MCF 10A (cell line): ENCODE measurements at regions not wholly inside any gene's neighbourhood (a gene's known extent, or its start where the extent isn't known, plus 50 kb on each side); places are given as distances from the start of the nearest gene placed in this dataset.

Experiments used
- BruUV-seq: library from RNA; stranded (reverse); fragments of 400-500 nt; replicated peaks from 2 replicates; lab custom pipeline; 2021; lab: Mats Ljungman, UMichigan
- CTCF ChIA-PET: fragments of 300-600 bp; sonication (Branson Sonifier 250); formaldehyde crosslinking; extraction: SDS; loops from one replicate; lab custom pipeline; 2021; ENCODE audit warnings: antibody characterized with exemption, inconsistent platforms; lab: Yijun Ruan, JAX
- POLR2A ChIA-PET: fragments of 300-600, 350-650 bp; sonication (Branson Sonifier 250); formaldehyde crosslinking; extraction: SDS; loops from one replicate; lab custom pipeline; 2020; ENCODE audit warnings: antibody characterized with exemption, inconsistent platforms; lab: Yijun Ruan, JAX
- DNase-seq: peaks from one replicate; pipeline ENCODE4 v3.0.0-alpha.2; 2018; ENCODE audit not compliant: unreplicated experiment
- H3K27ac Mint-ChIP-seq: one replicate; pipeline ENCODE4 v1.8.0; 2022; ENCODE audit warnings: mild to moderate bottlenecking, low read depth, mixed read lengths; ENCODE audit not compliant: unreplicated experiment
- H3K27me3 Mint-ChIP-seq: one replicate; pipeline ENCODE4 v1.8.0; 2022; ENCODE audit warnings: mixed read lengths; ENCODE audit not compliant: insufficient read depth, unreplicated experiment
- H3K36me3 Mint-ChIP-seq: one replicate; pipeline ENCODE4 v1.8.0; 2022; ENCODE audit warnings: mild to moderate bottlenecking, moderate library complexity, mixed read lengths; ENCODE audit not compliant: insufficient read depth, unreplicated experiment
- H3K4me1 Mint-ChIP-seq: one replicate; pipeline ENCODE4 v1.8.0; 2022; ENCODE audit warnings: mixed read lengths; ENCODE audit not compliant: insufficient read depth, unreplicated experiment
- H3K4me3 Mint-ChIP-seq: one replicate; pipeline ENCODE4 v1.8.0; 2022; ENCODE audit warnings: mild to moderate bottlenecking, moderate library complexity, mixed read lengths; ENCODE audit not compliant: unreplicated experiment
- H3K9me3 Mint-ChIP-seq: one replicate; pipeline ENCODE4 v1.8.0; 2022; ENCODE audit warnings: mixed read lengths; ENCODE audit not compliant: unreplicated experiment
- CTCF ChIP-seq: fragments of 200-600 bp; IDR thresholded peaks from one replicate; pipeline ENCODE4 v1.8.0; 2022; ENCODE audit warnings: antibody characterized with exemption, mild to moderate bottlenecking; ENCODE audit not compliant: unreplicated experiment
- intact Hi-C: fragments of 100-400 bp; cut with micrococcal nuclease; formaldehyde crosslinking; loops from 2 replicates; pipeline ENCODE4 v1.14.1; 2022

GRCh38 chr20:41956338-41957074 lies 338.3 kb upstream of the CHD6 start:
- TF ChIP-seq CTCF: no peak
- no peak overlapping the region for H3K27ac Mint-ChIP-seq
- ChIA-PET POLR2A (no interaction called here), CTCF (interaction anchor here (0.8 kb wide), 1 partner anchor 13 kb away, joined by 3 read pairs; no protein-coding TSS in a partner anchor)
- no peaks in the 10 kb centered on the region for H3K36me3 Mint-ChIP-seq
- no peaks in the 10 kb centered on the region for H3K4me1 Mint-ChIP-seq
- no peak for DNase-seq
- no peaks in the 10 kb centered on the region for H3K27me3 Mint-ChIP-seq
- H3K9me3 Mint-ChIP-seq: peaks cover 44% of the 10 kb centered on the region
- intact Hi-C loops: no loop called here
- no TSS peak for BruUV-seq
- H3K4me3 Mint-ChIP-seq: no peak overlapping the region

- no peaks in the 10 kb centered on the region for H3K27me3 Mint-ChIP-seq
- DNase-seq: no peak
- ChIA-PET CTCF (interaction anchor here (0.6 kb wide), 1 partner anchor 654 kb away, joined by 3 read pairs; no protein-coding TSS in a partner anchor), POLR2A (no interaction called here)
- H3K27ac Mint-ChIP-seq: no peak overlapping the region
- no TSS peak for BruUV-seq
- peaks cover 5% of the 10 kb centered on the region for H3K36me3 Mint-ChIP-seq
- intact Hi-C loops: no loop called here
- H3K4me3 Mint-ChIP-seq: no peak overlapping the region
- TF ChIP-seq CTCF: no peak
- H3K9me3 Mint-ChIP-seq: peaks cover 51% of the 10 kb centered on the region
- H3K4me1 Mint-ChIP-seq: no peaks in the 10 kb centered on the region
Observed at GRCh38 chr20:41952166-41952565, 334.0 kb upstream of the CHD6 start.

- POLR2A ChIA-PET: no interaction called here
- H3K27ac Mint-ChIP-seq: no peak overlapping the region
- peaks cover 5% of the 10 kb centered on the region for H3K36me3 Mint-ChIP-seq
- intact Hi-C loops: no loop called here
- BruUV-seq: no TSS peak
- TF ChIP-seq CTCF: no peak
- H3K27me3 Mint-ChIP-seq: no peaks in the 10 kb centered on the region
- CTCF ChIA-PET: no interaction called here
- DNase-seq: no peak
- H3K4me3 Mint-ChIP-seq: no peak overlapping the region
- no peaks in the 10 kb centered on the region for H3K4me1 Mint-ChIP-seq
- H3K9me3 Mint-ChIP-seq: peaks cover 51% of the 10 kb centered on the region
Observed at GRCh38 chr20:41951615-41952014, 333.4 kb upstream of the CHD6 start.

- H3K36me3 Mint-ChIP-seq: no peaks in the 10 kb centered on the region
- no TSS peak for BruUV-seq
- TF ChIP-seq CTCF: no peak
- POLR2A ChIA-PET: interaction anchor here (0.7 kb wide), 1 partner anchor 21 kb away, joined by 3 read pairs; no protein-coding TSS in a partner anchor
- no peaks in the 10 kb centered on the region for H3K4me1 Mint-ChIP-seq
- no peaks in the 10 kb centered on the region for H3K27me3 Mint-ChIP-seq
- CTCF ChIA-PET: no interaction called here
- H3K9me3 Mint-ChIP-seq: peaks cover 33% of the 10 kb centered on the region
- intact Hi-C loops: no loop called here
- no peak for DNase-seq
- H3K27ac Mint-ChIP-seq: no peak overlapping the region
- H3K4me3 Mint-ChIP-seq: no peak overlapping the region
Observed at GRCh38 chr20:41939659-41940058, 321.5 kb upstream of the CHD6 start.
